ENCODE measurements at regions not wholly inside any gene's neighbourhood (a gene's known extent, or its start where the extent isn't known, plus 50 kb on each side); places are given as distances from the start of the nearest gene placed in this dataset.
A peak's percentile ranks its signal among the peaks of the same experiment; 100 is the strongest.

- peak in 2 of 3 experiments; percentile 42 to 45 for TF ChIP-seq CTCF (IDR thresholded peaks at IDR 0.05)
- TF ChIP-seq POLR2A (IDR thresholded peaks at IDR 0.05) = no peak
Observed at GRCh38 chrX:69387567-69388487, 116.3 kb upstream of the NALF2 start.

Measured in testis (tissue), 2 donors.